ENCODE measurements at regions not wholly inside any gene's neighbourhood (a gene's known extent, or its start where the extent isn't known, plus 50 kb on each side); places are given as distances from the start of the nearest gene placed in this dataset.

DNA sequence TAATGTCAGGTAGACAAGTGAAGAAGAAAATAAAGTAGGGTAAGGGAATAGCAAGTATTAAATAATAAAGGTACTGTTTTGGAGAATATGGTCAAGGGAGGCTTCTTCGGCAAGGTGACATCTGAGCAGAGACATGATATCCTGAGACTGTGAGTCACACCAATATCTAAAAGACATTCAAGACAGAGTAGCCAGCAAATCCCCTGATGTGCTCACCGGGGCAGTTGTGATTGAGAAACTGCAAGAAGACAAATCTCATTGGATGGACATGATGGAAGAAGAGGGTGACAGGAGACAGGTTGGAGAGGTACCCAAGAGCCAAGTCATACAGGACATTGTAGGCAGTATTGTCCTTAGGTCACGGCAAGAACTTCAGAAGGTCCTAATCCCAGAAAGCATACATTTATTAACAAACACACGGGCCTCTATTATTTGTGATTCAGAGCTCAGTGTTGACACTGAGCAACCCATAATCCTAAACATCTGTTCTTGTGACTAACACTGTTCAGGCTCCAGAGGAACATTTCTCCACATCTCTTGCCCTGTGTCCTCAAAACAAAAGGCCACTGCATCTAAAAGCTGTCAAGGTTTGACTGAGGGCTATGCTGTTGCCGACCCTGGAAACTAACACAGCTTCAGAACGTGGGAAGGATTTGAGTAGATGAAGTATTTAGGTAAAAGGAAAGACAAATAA, 258.7 kb upstream of the CLINT1 start:
- Histone ChIP-seq H3K27me3 (ENCODE audit: low read depth, low read length) (no peaks in the 10 kb centered on the region), H3K4me1 (ENCODE audit: control insufficient read depth in 1 of 2, insufficient read depth in 2 of 2, low read length in 2 of 2) (no peaks in the 10 kb centered on the region), H3K4me3 (ENCODE audit: low read depth in 1 of 2, low read length in 2 of 2) (no peak overlapping the region), H3K9me3 (ENCODE audit: control insufficient read depth in 1 of 2, low read length in 2 of 2) (no peaks in the 10 kb centered on the region), H3K27ac (ENCODE audit: low read length) (no peak overlapping the region), H3K36me3 (ENCODE audit: control insufficient read depth in 1 of 2, insufficient read depth in 2 of 2, low read length in 2 of 2) (no peaks in the 10 kb centered on the region)

DNA sequence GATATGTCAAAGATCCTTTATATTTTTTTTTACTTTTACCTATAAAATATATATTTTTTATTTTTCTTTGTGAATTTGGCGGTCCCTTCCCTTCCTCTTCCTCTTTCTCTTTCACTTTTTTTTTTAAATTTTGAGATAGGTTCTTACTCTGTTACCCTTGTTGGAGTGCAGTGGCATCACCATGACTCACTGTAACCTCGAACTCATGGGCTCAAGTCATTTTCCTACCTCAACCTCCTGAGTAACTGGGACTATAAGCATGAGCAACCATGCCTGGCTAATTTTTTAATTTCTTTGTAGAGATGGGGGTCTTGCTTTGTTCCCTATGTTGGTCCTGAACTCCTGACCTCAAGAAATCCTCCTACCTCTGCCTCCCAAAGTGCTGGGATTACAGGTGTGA, 258.0 kb upstream of the CLINT1 start:
- Histone ChIP-seq H3K4me1 (ENCODE audit: control insufficient read depth in 1 of 2, insufficient read depth in 2 of 2, low read length in 2 of 2) (no peaks in the 10 kb centered on the region), H3K9me3 (ENCODE audit: control insufficient read depth in 1 of 2, low read length in 2 of 2) (no peaks in the 10 kb centered on the region), H3K27me3 (ENCODE audit: low read depth, low read length) (no peaks in the 10 kb centered on the region), H3K36me3 (ENCODE audit: control insufficient read depth in 1 of 2, insufficient read depth in 2 of 2, low read length in 2 of 2) (no peaks in the 10 kb centered on the region), H3K4me3 (ENCODE audit: low read depth in 1 of 2, low read length in 2 of 2) (no peak overlapping the region), H3K27ac (ENCODE audit: low read length) (no peak overlapping the region)

- H3K4me3 ChIP-seq (ENCODE audit: low read depth in 1 of 2, low read length in 2 of 2), result no peak overlapping the region
These were observed 256.5 kb upstream of the CLINT1 start for GRCh38 chr5:158115468-158115867.

DNA sequence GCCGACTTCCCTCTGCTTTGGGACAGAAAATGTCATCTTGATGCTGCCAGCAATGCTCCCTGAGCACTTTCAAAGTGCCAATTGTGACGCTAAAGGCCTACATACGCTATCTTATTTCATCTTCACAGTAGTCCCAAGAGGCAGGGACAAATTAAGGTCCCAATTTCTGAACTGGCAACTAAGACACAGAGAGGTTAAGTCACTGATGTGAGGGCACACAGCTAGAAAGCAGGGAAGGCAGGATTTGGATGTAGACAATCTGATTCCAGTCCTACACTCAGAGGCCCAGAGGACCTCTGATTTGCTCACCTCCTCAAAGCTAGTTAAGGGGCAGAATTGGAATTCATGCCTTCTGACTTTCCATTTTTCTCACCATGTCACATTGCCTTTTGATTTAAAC, 249.2 kb upstream of the CLINT1 start:
- H3K4me1 ChIP-seq (ENCODE audit: control insufficient read depth in 1 of 2, insufficient read depth in 2 of 2, low read length in 2 of 2), result no peaks in the 10 kb centered on the region
- no peak overlapping the region for H3K27ac ChIP-seq (ENCODE audit: low read length)
- H3K27me3 ChIP-seq (ENCODE audit: low read depth, low read length), result no peaks in the 10 kb centered on the region
- H3K36me3 ChIP-seq (ENCODE audit: control insufficient read depth in 1 of 2, insufficient read depth in 2 of 2, low read length in 2 of 2), result no peaks in the 10 kb centered on the region
- H3K4me3 ChIP-seq (ENCODE audit: low read depth in 1 of 2, low read length in 2 of 2), result no peak overlapping the region
- H3K9me3 ChIP-seq (ENCODE audit: control insufficient read depth in 1 of 2, low read length in 2 of 2), result no peaks in the 10 kb centered on the region

More at GRCh38 chr5:158115468-158115867, 256.5 kb upstream of the CLINT1 start:
- Histone ChIP-seq H3K4me1 (ENCODE audit: control insufficient read depth in 1 of 2, insufficient read depth in 2 of 2, low read length in 2 of 2) (no peaks in the 10 kb centered on the region), H3K9me3 (ENCODE audit: control insufficient read depth in 1 of 2, low read length in 2 of 2) (no peaks in the 10 kb centered on the region), H3K27me3 (ENCODE audit: low read depth, low read length) (no peaks in the 10 kb centered on the region), H3K27ac (ENCODE audit: low read length) (no peak overlapping the region), H3K36me3 (ENCODE audit: control insufficient read depth in 1 of 2, insufficient read depth in 2 of 2, low read length in 2 of 2) (no peaks in the 10 kb centered on the region)

- Histone ChIP-seq H3K4me3 (ENCODE audit: low read depth in 1 of 2, low read length in 2 of 2) (no peak overlapping the region), H3K9me3 (ENCODE audit: control insufficient read depth in 1 of 2, low read length in 2 of 2) (peaks cover 0 to 6% of the 10 kb centered on the region in 2 donors), H3K27ac (ENCODE audit: low read length) (no peak overlapping the region), H3K27me3 (ENCODE audit: low read depth, low read length) (no peaks in the 10 kb centered on the region), H3K4me1 (ENCODE audit: control insufficient read depth in 1 of 2, insufficient read depth in 2 of 2, low read length in 2 of 2) (no peaks in the 10 kb centered on the region), H3K36me3 (ENCODE audit: control insufficient read depth in 1 of 2, insufficient read depth in 2 of 2, low read length in 2 of 2) (no peaks in the 10 kb centered on the region)
These were observed 241.5 kb upstream of the CLINT1 start for GRCh38 chr5:158100373-158100888.

- H3K4me1 ChIP-seq (ENCODE audit: control insufficient read depth in 1 of 2, insufficient read depth in 2 of 2, low read length in 2 of 2), result no peaks in the 10 kb centered on the region
- no peaks in the 10 kb centered on the region for H3K36me3 ChIP-seq (ENCODE audit: control insufficient read depth in 1 of 2, insufficient read depth in 2 of 2, low read length in 2 of 2)
- no peak overlapping the region for H3K4me3 ChIP-seq (ENCODE audit: low read depth in 1 of 2, low read length in 2 of 2)
- peaks cover 0 to 6% of the 10 kb centered on the region in 2 donors for H3K9me3 ChIP-seq (ENCODE audit: control insufficient read depth in 1 of 2, low read length in 2 of 2)
- no peak overlapping the region for H3K27ac ChIP-seq (ENCODE audit: low read length)
- H3K27me3 ChIP-seq (ENCODE audit: low read depth, low read length), result no peaks in the 10 kb centered on the region
These were observed 240.7 kb upstream of the CLINT1 start for GRCh38 chr5:158099571-158100105.

DNA sequence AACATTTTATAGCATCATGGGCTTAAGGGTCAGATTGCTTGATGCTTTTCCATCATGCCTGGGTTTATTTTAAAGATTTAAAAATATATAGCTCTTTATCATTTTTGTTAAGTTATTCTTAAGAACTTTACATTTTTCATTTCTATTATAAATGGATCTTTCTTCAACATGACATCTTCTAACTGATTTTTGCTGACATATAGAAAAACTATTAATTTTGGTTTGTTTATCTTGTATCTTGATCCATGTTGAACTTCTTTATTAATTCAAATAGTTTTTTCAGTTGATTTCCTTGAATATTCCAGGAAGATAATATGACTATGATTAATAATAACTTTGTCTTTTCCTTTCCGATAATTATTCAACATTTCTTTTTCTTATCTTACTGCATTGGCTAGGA, 237.9 kb upstream of the CLINT1 start:
- Histone ChIP-seq H3K4me3 (ENCODE audit: low read depth in 1 of 2, low read length in 2 of 2) (no peak overlapping the region), H3K4me1 (ENCODE audit: control insufficient read depth in 1 of 2, insufficient read depth in 2 of 2, low read length in 2 of 2) (no peaks in the 10 kb centered on the region), H3K36me3 (ENCODE audit: control insufficient read depth in 1 of 2, insufficient read depth in 2 of 2, low read length in 2 of 2) (no peaks in the 10 kb centered on the region), H3K9me3 (ENCODE audit: control insufficient read depth in 1 of 2, low read length in 2 of 2) (peaks cover 0 to 6% of the 10 kb centered on the region in 2 donors), H3K27ac (ENCODE audit: low read length) (no peak overlapping the region), H3K27me3 (ENCODE audit: low read depth, low read length) (no peaks in the 10 kb centered on the region)

DNA sequence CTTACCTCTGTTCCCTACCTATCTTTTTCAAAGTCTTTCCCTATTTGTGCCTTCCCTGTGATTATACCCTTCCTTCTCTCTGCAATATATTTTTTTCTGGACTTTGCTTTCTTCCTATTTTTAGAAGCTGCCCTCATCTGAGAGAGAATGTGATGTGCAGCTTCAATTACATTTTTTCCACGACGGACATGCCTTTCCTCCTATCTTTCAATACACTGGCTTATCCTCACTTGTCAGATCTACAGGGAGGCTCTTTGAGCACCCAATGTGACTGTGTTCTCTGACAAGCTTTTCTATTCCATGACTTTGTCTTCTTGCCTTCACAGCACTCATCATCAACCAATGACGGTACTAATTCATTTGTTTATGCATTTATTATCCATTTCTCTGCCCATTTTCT, 227.9 kb upstream of the CLINT1 start:
- H3K27ac ChIP-seq (ENCODE audit: low read length), result no peak overlapping the region
- no peaks in the 10 kb centered on the region for H3K27me3 ChIP-seq (ENCODE audit: low read depth, low read length)
- H3K4me1 ChIP-seq (ENCODE audit: control insufficient read depth in 1 of 2, insufficient read depth in 2 of 2, low read length in 2 of 2), result no peaks in the 10 kb centered on the region
- H3K4me3 ChIP-seq (ENCODE audit: low read depth in 1 of 2, low read length in 2 of 2), result no peak overlapping the region
- H3K9me3 ChIP-seq (ENCODE audit: control insufficient read depth in 1 of 2, low read length in 2 of 2), result no peaks in the 10 kb centered on the region
- no peaks in the 10 kb centered on the region for H3K36me3 ChIP-seq (ENCODE audit: control insufficient read depth in 1 of 2, insufficient read depth in 2 of 2, low read length in 2 of 2)

DNA sequence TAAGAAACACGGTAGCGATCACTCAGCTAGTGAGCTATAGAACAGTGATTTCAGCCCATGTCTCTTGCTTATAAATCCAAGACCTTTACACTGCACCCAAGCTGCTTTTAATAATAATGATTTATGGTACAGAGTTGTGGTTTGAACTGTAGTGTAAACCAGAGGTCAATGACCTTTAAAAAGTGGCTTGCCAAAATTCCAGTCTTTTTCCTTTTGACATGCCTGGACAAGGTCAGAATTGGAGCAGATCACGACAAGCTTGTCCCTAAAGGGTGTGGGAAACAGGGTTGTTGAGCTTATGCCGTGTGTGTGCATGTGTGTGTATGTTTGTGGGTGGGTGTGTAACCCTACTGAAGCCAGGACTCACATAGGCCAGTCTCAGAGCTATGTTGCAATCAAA, 225.3 kb upstream of the CLINT1 start:
- H3K27ac ChIP-seq (ENCODE audit: low read length), result no peak overlapping the region
- H3K36me3 ChIP-seq (ENCODE audit: control insufficient read depth in 1 of 2, insufficient read depth in 2 of 2, low read length in 2 of 2), result no peaks in the 10 kb centered on the region
- H3K27me3 ChIP-seq (ENCODE audit: low read depth, low read length), result no peaks in the 10 kb centered on the region
- H3K4me3 ChIP-seq (ENCODE audit: low read depth in 1 of 2, low read length in 2 of 2), result no peak overlapping the region
- no peaks in the 10 kb centered on the region for H3K9me3 ChIP-seq (ENCODE audit: control insufficient read depth in 1 of 2, low read length in 2 of 2)
- no peaks in the 10 kb centered on the region for H3K4me1 ChIP-seq (ENCODE audit: control insufficient read depth in 1 of 2, insufficient read depth in 2 of 2, low read length in 2 of 2)

- Histone ChIP-seq H3K27ac (ENCODE audit: low read length) (no peak overlapping the region), H3K9me3 (ENCODE audit: control insufficient read depth in 1 of 2, low read length in 2 of 2) (no peaks in the 10 kb centered on the region), H3K36me3 (ENCODE audit: control insufficient read depth in 1 of 2, insufficient read depth in 2 of 2, low read length in 2 of 2) (no peaks in the 10 kb centered on the region), H3K4me1 (ENCODE audit: control insufficient read depth in 1 of 2, insufficient read depth in 2 of 2, low read length in 2 of 2) (no peaks in the 10 kb centered on the region), H3K27me3 (ENCODE audit: low read depth, low read length) (no peaks in the 10 kb centered on the region), H3K4me3 (ENCODE audit: low read depth in 1 of 2, low read length in 2 of 2) (no peak overlapping the region)
These were observed 223.8 kb upstream of the CLINT1 start for GRCh38 chr5:158082696-158083287.

DNA sequence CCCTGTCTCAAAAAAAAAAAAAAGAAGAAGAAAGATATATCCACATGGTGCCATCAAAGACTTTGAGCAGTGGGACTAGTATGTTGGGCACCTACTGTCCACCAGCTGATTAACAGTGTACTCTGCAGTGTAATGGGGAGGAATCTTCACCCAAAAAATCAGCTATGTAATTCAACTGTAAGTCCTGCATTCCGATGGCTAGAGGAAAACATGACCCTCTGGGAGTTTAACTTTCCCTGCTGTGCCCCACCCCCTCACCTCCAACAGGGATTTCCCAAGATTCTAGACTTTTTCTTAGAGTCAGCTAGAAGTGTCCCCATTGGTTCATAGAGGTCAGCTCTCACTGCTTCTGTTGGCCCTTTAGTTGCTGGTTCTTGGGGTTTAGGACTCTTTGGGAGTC, 221.2 kb upstream of the CLINT1 start:
- H3K27ac ChIP-seq (ENCODE audit: low read length), result no peak overlapping the region

More for the DNA sequence above, 221.2 kb upstream of the CLINT1 start:
- Histone ChIP-seq H3K36me3 (ENCODE audit: control insufficient read depth in 1 of 2, insufficient read depth in 2 of 2, low read length in 2 of 2) (no peaks in the 10 kb centered on the region), H3K4me3 (ENCODE audit: low read depth in 1 of 2, low read length in 2 of 2) (no peak overlapping the region), H3K27me3 (ENCODE audit: low read depth, low read length) (no peaks in the 10 kb centered on the region), H3K9me3 (ENCODE audit: control insufficient read depth in 1 of 2, low read length in 2 of 2) (no peaks in the 10 kb centered on the region), H3K4me1 (ENCODE audit: control insufficient read depth in 1 of 2, insufficient read depth in 2 of 2, low read length in 2 of 2) (no peaks in the 10 kb centered on the region)
